Activated naive CD4-positive, alpha-beta T cell treated with anti-CD3 and anti-CD28 coated beads, Interleukin-2, amount 50 U/mL, for 16 hours (primary cell): ENCODE measurements at regions not wholly inside any gene's neighbourhood (a gene's known extent, or its start where the extent isn't known, plus 50 kb on each side); places are given as distances from the start of the nearest gene placed in this dataset.
"Not testable (repeated sequence)": the region's sequence is repeated elsewhere in the genome, so short reads cannot be mapped to it uniquely, and the experiment has no call there.

ENCODE experiments used
- DNase-seq: peaks from one replicate; pipeline ENCODE4 v3.0.0-alpha.2; 2020

DNA sequence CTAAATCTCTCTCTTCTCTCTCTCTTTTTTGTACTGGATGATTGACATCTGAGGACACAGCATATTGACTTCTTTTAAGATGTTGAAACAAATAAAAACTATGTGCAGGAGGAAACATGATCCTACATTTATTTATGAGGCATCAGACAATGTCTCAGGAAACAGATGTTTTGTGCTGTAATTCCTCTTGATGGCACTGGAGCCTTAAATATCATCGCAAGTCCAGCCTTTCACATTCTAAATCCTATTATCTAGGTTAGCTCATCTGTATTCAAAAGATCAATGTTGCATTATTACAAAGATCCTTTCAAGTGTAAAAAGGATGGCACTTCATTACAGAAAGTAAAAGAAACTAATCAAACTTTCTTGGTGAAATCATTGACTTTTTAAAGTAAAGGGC lies 63.9 kb downstream of the MAT2B start:
- no peak for DNase-seq

GRCh38 chr5:163571744-163572143 lies 66.3 kb downstream of the MAT2B start:
- no peak for DNase-seq

DNA sequence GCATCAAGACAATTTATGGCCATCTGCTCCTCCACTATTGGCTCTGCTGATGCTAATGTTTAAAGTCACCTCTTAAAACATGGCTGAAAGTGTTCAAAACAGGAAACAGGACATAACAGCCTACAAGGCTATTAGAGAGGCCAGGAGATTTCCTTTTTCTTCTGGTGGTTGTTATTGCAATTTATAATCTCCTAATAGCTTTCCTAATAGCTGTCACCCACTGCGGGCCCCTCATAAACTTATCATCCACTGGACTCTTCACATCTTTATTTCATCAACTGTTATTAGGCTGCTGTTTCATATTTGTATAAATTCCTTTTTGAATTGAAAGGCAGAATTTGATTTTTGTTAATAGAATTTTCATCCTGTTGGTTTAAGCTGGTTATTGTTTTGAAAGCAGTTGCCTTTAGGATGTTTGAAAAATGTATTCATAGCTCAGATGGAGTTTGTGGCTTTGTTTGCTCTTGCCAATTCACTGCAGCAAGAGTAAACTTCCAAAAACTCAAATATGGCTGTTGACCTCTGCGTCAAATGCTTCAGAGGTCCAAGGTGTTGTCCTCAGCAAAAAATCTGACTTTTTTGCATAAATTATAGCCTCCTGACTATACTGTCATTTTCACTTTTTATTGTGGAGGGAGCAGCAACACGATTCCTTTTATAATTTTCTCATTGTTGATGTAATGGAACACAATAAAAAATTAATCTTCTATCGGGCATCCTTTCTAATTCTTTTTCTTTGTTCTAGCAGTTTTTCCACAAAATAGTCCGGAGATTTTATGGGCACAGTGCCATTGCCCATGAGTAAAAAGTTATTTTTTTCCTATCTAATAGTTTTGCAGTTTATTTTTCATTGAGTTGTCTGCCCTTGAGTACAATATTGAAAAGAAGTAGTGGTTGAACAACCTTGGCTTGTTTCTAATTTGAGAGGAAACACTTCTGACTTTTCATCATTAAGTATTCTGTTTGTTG lies 69.3 kb downstream of the MAT2B start:
- no peak for DNase-seq

- no peak for DNase-seq
Measured at GRCh38 chr5:163578652-163579051, 73.2 kb downstream of the MAT2B start.

- no peak for DNase-seq
Measured at GRCh38 chr5:163579729-163580128, 74.3 kb downstream of the MAT2B start.

DNA sequence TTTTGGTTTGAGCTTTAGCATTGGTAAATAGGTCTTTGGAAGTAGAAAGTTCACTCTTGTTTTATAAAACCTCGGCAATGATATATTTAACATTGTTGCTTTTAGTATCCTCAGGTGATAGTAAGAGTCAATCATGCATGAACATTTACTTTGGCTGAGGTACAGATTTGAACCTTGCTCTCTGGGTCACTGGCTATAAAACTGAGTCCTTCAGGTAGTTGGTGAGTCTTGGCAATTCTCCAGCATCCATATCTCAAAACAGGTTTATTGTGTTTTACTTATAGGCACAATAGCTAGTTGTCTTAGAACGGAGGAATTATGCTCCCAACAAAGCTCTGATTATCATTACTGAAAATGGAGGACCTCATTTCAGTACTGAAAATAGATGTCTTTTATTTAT lies 75.1 kb downstream of the MAT2B start:
- DNase-seq = no peak

DNA sequence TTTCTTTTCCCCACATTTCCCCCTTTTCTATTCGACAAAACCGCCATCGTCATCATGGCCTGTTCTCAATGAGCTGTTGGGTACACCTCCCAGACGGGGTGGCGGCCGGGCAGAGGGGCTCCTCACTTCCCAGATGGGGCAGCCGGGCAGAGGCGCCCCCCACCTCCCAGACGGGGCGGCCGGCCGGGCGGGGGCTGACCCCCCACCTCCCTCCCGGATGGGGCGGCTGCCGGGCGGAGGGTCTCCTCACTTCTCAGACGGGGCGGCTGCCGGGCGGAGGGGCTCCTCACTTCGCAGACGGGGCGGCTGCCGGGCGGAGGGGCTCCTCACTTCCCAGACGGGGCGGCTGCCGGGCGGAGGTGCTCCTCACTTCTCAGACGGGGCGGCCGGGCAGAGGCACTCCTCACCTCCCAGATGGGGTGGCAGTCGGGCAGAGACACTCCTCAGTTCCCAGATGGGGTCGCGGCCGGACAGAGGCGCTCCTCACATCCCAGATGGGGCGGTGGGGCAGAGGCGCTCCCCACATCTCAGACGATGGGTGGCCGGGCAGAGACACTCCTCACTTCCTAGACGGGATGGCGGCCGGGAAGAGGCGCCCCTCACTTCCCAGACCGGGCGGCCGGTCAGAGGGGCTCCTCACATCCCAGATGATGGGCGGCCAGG lies 78.2 kb downstream of the MAT2B start:
- DNase-seq = not testable (repeated sequence)

- no peak for DNase-seq
Measured at GRCh38 chr5:163585206-163585605, 79.8 kb downstream of the MAT2B start.

- no peak for DNase-seq
Measured at GRCh38 chr5:163586531-163586956, 81.1 kb downstream of the MAT2B start.

- no peak for DNase-seq
Measured at GRCh38 chr5:163594951-163595350, 89.5 kb downstream of the MAT2B start.

GRCh38 chr5:163595932-163596607 lies 90.7 kb downstream of the MAT2B start:
- no peak for DNase-seq

DNA sequence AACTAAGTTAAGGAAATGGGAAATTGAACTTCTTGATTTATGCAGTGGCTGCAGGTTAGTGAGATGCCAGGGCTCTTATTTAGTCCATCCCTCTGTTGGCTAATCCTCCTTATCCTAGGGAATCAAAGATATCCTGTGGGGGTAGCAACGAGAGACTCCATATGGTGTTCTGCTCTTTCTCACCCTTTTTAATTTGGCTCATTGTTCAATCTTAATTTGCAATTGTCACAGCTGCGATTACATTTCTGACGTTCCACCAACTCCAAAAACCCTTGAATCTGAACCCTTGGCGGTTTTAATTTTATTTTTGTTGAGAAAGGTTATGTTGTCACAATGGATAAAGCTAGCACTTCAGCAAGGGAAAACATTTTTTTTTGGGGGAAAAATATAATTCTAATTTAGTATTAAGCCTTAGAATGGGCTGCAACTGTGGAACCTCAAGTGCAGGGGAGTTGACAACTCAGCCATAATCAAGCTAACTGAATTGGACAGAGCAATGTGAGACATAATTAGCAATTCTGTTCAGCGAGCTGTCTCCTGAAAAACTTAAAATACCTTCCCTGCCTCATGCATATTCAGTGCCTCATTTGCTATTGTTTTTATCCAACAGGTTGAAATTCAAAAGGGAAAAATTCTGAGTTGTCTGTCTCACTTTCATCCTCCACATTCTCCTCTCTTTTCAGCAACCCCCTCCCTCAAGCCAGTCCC lies 91.3 kb downstream of the MAT2B start:
- DNase-seq = no peak

DNA sequence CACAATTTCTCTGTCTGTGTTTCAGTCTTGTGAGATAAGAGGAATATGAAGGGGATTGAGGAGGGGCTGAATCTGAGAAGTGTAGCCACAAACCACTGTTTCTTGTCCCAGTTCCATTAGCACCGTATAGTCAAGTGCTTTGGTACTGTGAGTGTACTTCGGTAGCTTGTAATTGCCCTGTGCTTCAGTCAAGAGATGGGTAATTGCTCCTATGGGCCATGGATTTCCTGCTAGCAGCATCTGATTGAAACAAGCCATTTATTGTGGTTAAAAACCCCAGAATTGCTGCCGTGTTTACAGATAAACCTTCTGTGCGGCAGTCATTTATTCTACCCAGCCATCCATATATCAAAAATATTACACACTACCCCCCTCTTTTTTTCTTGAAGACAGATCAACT lies 98.6 kb downstream of the MAT2B start:
- no peak for DNase-seq

GRCh38 chr5:163607256-163607655 lies 101.8 kb downstream of the MAT2B start:
- DNase-seq = no peak

GRCh38 chr5:163608621-163609020 lies 103.2 kb downstream of the MAT2B start:
- no peak for DNase-seq

DNA sequence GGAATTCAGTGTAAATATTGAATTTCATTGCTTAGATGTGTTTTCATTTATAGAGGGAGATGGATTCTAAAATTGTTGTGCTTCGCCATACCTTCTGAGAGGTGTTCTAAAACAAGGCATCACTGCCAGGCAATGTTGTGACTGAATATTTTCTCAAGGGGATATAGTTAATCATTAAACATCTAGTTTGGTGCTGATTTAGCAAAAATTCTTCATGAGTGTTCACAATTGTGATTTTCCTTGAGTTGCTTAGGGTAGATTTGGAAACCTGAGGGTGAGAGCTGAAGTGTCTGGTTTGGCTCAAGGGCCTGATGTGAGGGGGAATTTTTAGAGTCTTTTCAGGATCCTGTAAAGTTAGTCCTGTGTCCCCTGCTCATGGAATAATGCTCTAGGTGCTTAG lies 104.5 kb downstream of the MAT2B start:
- no peak for DNase-seq

- DNase-seq = no peak
Measured at GRCh38 chr5:163612358-163613149, 107.1 kb downstream of the MAT2B start.

- no peak for DNase-seq
Measured at GRCh38 chr5:163613150-163613442, 107.7 kb downstream of the MAT2B start.

DNA sequence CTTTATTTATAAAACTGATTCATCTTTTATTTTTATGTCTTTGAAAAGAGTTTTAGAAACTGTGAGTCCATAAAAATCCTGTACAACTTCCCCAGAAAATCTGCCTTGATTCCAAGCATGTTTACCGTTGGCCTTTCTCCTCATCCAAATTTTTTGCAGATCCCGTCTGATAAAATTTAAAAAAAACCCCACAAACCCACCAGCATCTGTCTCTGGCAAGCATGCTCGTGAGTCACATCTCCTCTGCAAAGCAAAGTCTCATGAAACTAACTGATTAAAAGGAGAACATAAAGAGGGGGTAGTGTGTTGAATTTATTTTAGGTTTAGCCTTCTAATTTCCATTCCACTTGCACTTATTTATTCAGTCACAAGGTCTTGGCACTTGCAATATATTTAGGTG lies 109.4 kb downstream of the MAT2B start:
- DNase-seq = no peak

- DNase-seq = no peak
Measured at GRCh38 chr5:163619273-163619934, 114.0 kb downstream of the MAT2B start.

DNA sequence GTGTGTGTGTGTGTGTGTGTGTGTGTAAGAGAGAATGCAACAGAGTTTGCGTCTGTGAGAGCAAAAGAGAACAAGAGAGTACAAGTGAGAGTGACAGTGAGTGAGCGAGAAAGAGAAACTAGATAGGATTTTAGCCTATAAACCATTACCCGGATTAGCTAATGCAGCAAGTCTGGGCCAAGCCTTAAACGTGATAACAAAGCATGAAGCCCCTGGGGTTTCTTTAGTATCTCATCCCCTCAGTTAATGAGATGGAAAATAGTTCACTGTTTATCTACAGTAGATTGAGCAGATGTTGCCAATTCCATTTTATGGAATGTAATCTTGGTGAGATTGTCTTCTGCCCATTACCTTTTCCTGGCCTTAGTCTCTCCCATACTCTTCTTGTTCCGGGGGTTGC lies 114.5 kb downstream of the MAT2B start:
- DNase-seq = no peak

DNA sequence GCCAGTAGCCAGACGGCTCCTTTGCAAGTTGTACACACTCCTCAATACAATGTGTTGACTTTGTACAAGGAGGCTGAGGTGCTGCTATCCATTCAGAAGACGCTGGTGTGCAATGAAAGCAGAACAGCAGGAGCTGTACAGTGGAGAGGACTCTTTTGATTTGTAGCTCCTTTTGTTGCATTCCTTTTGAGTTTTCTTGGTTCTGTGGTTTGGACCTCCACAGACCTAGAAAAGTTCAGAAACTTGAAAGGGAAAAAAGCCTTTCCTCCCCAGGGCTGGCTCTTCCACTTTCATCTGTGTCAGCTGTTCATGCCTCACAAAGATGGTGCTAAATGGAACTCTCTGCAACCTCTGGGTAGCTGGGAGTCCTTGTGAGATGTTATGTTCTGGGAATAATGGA lies 117.4 kb downstream of the MAT2B start:
- no peak for DNase-seq
